Activated T-helper 2 cell treated with anti-CD3 and anti-CD28 coated beads, Interferon-gamma antibody, Interleukin-2, Interleukin-4, amounts not matched to agents 10 μg/mL and 5 μg/mL and 100 μg/mL, durations not matched to agents 14 hours and 24 hours and 36 hours (primary cell): ENCODE measurements at regions not wholly inside any gene's neighbourhood (a gene's known extent, or its start where the extent isn't known, plus 50 kb on each side); places are given as distances from the start of the nearest gene placed in this dataset.

Experiments
- DNase-seq: peaks from one replicate; pipeline ENCODE4 v3.0.0; 2021; ENCODE audit warnings: low spot score
- H3K27ac Mint-ChIP-seq: one replicate; pipeline ENCODE4 v1.8.0; 2021; ENCODE audit warnings: mixed read lengths
- H3K27me3 Mint-ChIP-seq: one replicate; pipeline ENCODE4 v1.8.0; 2021; ENCODE audit warnings: low read depth, mixed read lengths
- H3K36me3 Mint-ChIP-seq: one replicate; pipeline ENCODE4 v1.8.0; 2021; ENCODE audit warnings: low read depth, mixed read lengths
- H3K4me1 Mint-ChIP-seq: one replicate; pipeline ENCODE4 v1.8.0; 2021; ENCODE audit warnings: low read depth, mixed read lengths
- H3K4me3 Mint-ChIP-seq: one replicate; pipeline ENCODE4 v1.8.0; 2021; ENCODE audit warnings: low read depth, mild to moderate bottlenecking, moderate library complexity, mixed read lengths
- H3K9me3 Mint-ChIP-seq: one replicate; pipeline ENCODE4 v1.8.0; 2021; ENCODE audit warnings: mixed read lengths
- intact Hi-C: fragments of 100-400 bp; cut with micrococcal nuclease; formaldehyde crosslinking; loops from one replicate; pipeline ENCODE4 v1.15.1; 2023

DNA sequence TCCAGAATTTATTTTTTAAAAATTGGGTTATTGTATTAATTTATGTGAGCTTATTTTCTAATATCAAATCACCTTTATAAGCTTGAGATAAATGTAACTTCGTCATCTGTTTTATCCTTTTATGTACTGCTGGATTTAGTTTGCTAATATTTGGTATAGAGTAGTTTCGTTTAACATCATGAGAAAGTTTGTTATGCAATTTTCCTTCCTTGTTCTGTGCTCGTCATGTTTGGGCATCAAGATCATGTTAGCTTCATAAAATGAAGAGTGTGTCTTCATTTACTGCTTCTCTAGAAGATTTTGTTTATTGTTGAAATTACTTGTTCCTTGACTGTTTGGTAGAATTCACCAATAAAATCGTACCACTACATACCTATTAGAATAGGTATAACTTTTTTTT is 262.1 kb upstream of the SATB1 start:
- no peak overlapping the region for H3K4me3 Mint-ChIP-seq
- H3K4me1 Mint-ChIP-seq = peaks cover 16% of the 10 kb centered on the region
- H3K9me3 Mint-ChIP-seq = peaks cover 22% of the 10 kb centered on the region
- H3K27me3 Mint-ChIP-seq = no peaks in the 10 kb centered on the region
- DNase-seq = no peak
- H3K27ac Mint-ChIP-seq = no peak overlapping the region
- intact Hi-C loops = no loop called here
- H3K36me3 Mint-ChIP-seq = peaks cover 34% of the 10 kb centered on the region

- Mint-ChIP-seq H3K9me3 (peaks cover 22% of the 10 kb centered on the region), H3K36me3 (peaks cover 34% of the 10 kb centered on the region), H3K27ac (no peak overlapping the region), H3K4me3 (no peak overlapping the region), H3K27me3 (no peaks in the 10 kb centered on the region), H3K4me1 (peaks cover 42% of the 10 kb centered on the region)
- intact Hi-C loops = no loop called here
- DNase-seq = no peak
These were observed 258.8 kb upstream of the SATB1 start for GRCh38 chr3:18683900-18684299.

- H3K4me3 Mint-ChIP-seq = no peak overlapping the region
- H3K27ac Mint-ChIP-seq = peak overlapping the region; percentile 70
- no peak for DNase-seq
- no peaks in the 10 kb centered on the region for H3K27me3 Mint-ChIP-seq
- intact Hi-C loops = loop anchor here (1.0 kb wide), 1 partner anchor 306 kb away; no protein-coding TSS in a partner anchor
- peaks cover 37% of the 10 kb centered on the region for H3K36me3 Mint-ChIP-seq
- peaks cover 18% of the 10 kb centered on the region for H3K9me3 Mint-ChIP-seq
- peaks cover 62% of the 10 kb centered on the region for H3K4me1 Mint-ChIP-seq
These were observed 256.7 kb upstream of the SATB1 start for GRCh38 chr3:18681818-18682345.

DNA sequence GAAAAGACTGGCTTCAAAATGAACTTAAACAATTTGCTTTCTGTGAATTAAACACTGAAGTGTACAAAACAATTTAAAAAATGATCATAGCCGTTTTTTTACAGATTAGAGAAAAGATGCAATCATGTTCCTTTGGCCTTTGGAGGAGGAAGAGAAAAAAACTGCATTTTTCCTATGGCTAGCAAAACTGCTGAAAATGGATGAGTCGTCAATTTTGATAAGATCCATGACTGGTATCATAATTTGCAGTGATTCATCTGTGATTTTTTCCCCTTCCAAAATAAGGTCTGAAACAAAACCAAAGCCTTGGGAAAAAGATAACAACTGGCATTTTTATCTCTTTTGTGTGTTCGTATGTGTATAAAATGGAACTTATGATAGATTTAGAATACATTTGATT is 255.6 kb upstream of the SATB1 start:
- intact Hi-C loops = loop anchor here (1.0 kb wide), 1 partner anchor 308 kb away; no protein-coding TSS in a partner anchor
- peaks cover 33% of the 10 kb centered on the region for H3K36me3 Mint-ChIP-seq
- H3K9me3 Mint-ChIP-seq = peaks cover 15% of the 10 kb centered on the region
- peak overlapping the region; percentile 70 for H3K27ac Mint-ChIP-seq
- H3K4me1 Mint-ChIP-seq = peaks cover 66% of the 10 kb centered on the region
- no peak overlapping the region for H3K4me3 Mint-ChIP-seq
- H3K27me3 Mint-ChIP-seq = no peaks in the 10 kb centered on the region
- DNase-seq = no peak

GRCh38 chr3:18679238-18679637 is 254.1 kb upstream of the SATB1 start:
- Mint-ChIP-seq H3K4me3 (peak overlapping the region; percentile 35), H3K36me3 (peaks cover 23% of the 10 kb centered on the region), H3K27ac (peak overlapping the region; percentile 65), H3K9me3 (peaks cover 11% of the 10 kb centered on the region), H3K27me3 (no peaks in the 10 kb centered on the region), H3K4me1 (peaks cover 76% of the 10 kb centered on the region)
- DNase-seq = peak; percentile 55
- intact Hi-C loops = loop anchor here (1.0 to 10.0 kb wide), 13 partner anchors 10 to 234 kb away; no protein-coding TSS in a partner anchor

DNA sequence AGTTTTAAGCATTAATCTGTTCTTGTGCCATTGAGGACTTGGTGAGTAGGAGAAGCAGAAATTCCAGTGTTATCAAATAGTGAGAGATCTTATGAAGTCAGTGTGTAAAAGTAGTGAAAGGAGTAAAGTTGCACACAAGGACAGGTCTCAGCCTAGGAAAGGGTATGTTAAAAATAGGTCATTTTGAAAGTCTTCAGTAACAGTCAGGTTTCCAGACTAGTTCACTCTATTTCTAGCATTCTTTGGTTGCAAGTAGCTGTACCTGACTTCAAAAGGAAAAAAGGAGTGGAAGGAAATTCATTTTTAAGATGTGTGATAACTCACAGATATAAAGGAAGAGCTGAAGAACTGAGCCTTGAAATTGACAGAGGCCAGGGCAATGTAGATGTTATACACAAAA is 250.1 kb upstream of the SATB1 start:
- DNase-seq = no peak
- intact Hi-C loops = loop anchor here (10.0 kb wide), 1 partner anchor 200 kb away; no protein-coding TSS in a partner anchor
- Mint-ChIP-seq H3K36me3 (peaks cover 18% of the 10 kb centered on the region), H3K27me3 (no peaks in the 10 kb centered on the region), H3K4me1 (peaks cover 79% of the 10 kb centered on the region), H3K4me3 (peak overlapping the region; percentile 33), H3K9me3 (peaks cover 4% of the 10 kb centered on the region), H3K27ac (peak overlapping the region; percentile 78)

DNA sequence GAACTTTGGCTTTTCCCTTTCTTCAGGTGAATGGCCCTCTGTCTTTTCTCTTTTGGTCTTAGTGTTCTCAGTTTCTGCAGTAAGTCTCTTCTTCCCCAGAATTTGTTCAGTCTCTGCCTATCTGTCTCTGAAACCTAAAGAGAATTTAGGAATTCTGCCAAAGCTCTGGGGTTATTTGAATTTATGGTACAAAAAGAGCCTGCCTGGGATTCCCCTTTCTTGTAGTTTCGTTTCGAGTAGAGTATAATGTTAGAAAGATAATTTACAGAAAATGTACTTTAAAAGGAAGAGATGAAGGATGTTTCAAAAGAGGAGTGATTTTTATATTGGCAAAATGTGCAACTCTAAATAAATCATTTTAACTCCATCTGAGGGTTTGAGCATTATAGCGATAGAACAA is 247.4 kb upstream of the SATB1 start:
- intact Hi-C loops = loop anchor here (10.0 kb wide), 1 partner anchor 202 kb away; no protein-coding TSS in a partner anchor
- Mint-ChIP-seq H3K27me3 (no peaks in the 10 kb centered on the region), H3K36me3 (peaks cover 25% of the 10 kb centered on the region), H3K4me1 (peaks cover 78% of the 10 kb centered on the region), H3K4me3 (peak overlapping the region; percentile 13), H3K27ac (peak overlapping the region; percentile 66), H3K9me3 (peaks cover 8% of the 10 kb centered on the region)
- DNase-seq = no peak

GRCh38 chr3:18670759-18671158 is 245.6 kb upstream of the SATB1 start:
- H3K27ac Mint-ChIP-seq = peak overlapping the region; percentile 73
- H3K36me3 Mint-ChIP-seq = peaks cover 20% of the 10 kb centered on the region
- peak overlapping the region; percentile 34 for H3K4me3 Mint-ChIP-seq
- intact Hi-C loops = loop anchor here (1.0 to 10.0 kb wide), 2 partner anchors 21 to 204 kb away; no protein-coding TSS in a partner anchor
- no peak for DNase-seq
- H3K27me3 Mint-ChIP-seq = no peaks in the 10 kb centered on the region
- peaks cover 72% of the 10 kb centered on the region for H3K4me1 Mint-ChIP-seq
- H3K9me3 Mint-ChIP-seq = peaks cover 8% of the 10 kb centered on the region

- peaks cover 24% of the 10 kb centered on the region for H3K36me3 Mint-ChIP-seq
- peaks cover 8% of the 10 kb centered on the region for H3K9me3 Mint-ChIP-seq
- H3K4me1 Mint-ChIP-seq = peaks cover 67% of the 10 kb centered on the region
- no peaks in the 10 kb centered on the region for H3K27me3 Mint-ChIP-seq
- H3K27ac Mint-ChIP-seq = peak overlapping the region; percentile 73
- no peak overlapping the region for H3K4me3 Mint-ChIP-seq
- intact Hi-C loops = loop anchor here (1.0 kb wide), 2 partner anchors 9 to 10 kb away; no protein-coding TSS in a partner anchor
- DNase-seq = no peak
These were observed 244.2 kb upstream of the SATB1 start for GRCh38 chr3:18669374-18669773.

DNA sequence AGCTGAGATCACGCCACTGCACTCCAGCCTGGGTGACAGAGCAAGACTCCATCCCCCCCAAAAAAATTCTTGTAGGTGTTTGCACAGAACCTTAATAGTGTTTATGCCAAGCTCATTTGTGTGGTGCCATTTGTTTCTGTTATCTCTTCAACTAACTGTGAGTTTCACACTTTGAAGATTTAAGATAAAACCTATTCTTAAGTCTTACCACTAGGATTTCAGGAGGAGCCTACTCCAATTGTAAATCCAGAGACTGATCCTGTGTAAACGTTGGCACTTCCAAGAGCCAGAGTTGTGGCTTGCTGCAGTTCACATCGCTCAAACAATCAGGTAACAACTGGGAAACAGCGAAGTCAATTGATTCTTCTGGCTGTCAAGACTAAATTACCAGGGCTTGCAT is 242.4 kb upstream of the SATB1 start:
- no peak overlapping the region for H3K27ac Mint-ChIP-seq
- peaks cover 65% of the 10 kb centered on the region for H3K4me1 Mint-ChIP-seq
- peaks cover 34% of the 10 kb centered on the region for H3K36me3 Mint-ChIP-seq
- peaks cover 8% of the 10 kb centered on the region for H3K9me3 Mint-ChIP-seq
- H3K27me3 Mint-ChIP-seq = no peaks in the 10 kb centered on the region
- intact Hi-C loops = no loop called here
- no peak for DNase-seq
- no peak overlapping the region for H3K4me3 Mint-ChIP-seq

- DNase-seq = no peak
- intact Hi-C loops = no loop called here
- no peak overlapping the region for H3K27ac Mint-ChIP-seq
- peaks cover 62% of the 10 kb centered on the region for H3K4me1 Mint-ChIP-seq
- H3K36me3 Mint-ChIP-seq = peaks cover 38% of the 10 kb centered on the region
- no peaks in the 10 kb centered on the region for H3K27me3 Mint-ChIP-seq
- H3K4me3 Mint-ChIP-seq = no peak overlapping the region
- H3K9me3 Mint-ChIP-seq = peaks cover 14% of the 10 kb centered on the region
These were observed 241.5 kb upstream of the SATB1 start for GRCh38 chr3:18666655-18667054.

GRCh38 chr3:18660059-18660458 is 234.9 kb upstream of the SATB1 start:
- no peaks in the 10 kb centered on the region for H3K27me3 Mint-ChIP-seq
- H3K9me3 Mint-ChIP-seq = peaks cover 14% of the 10 kb centered on the region
- H3K4me3 Mint-ChIP-seq = no peak overlapping the region
- DNase-seq = no peak
- H3K4me1 Mint-ChIP-seq = peaks cover 71% of the 10 kb centered on the region
- H3K27ac Mint-ChIP-seq = no peak overlapping the region
- intact Hi-C loops = loop anchor here (1.0 kb wide), 3 partner anchors 9 to 19 kb away; no protein-coding TSS in a partner anchor
- peaks cover 31% of the 10 kb centered on the region for H3K36me3 Mint-ChIP-seq
